Adrenal gland (tissue), 9 donors: ENCODE measurements at regions not wholly inside any gene's neighbourhood (a gene's known extent, or its start where the extent isn't known, plus 50 kb on each side); places are given as distances from the start of the nearest gene placed in this dataset.

Source experiments
- DNase-seq, 7 donors: peaks; one replicate each; pipeline ENCODE4 v3.0.0-alpha.2; 2019 to 2020
- H3K27ac ChIP-seq, 5 donors: fragments of 200-600 bp; sonication (generic) in 4 of 5; 1 replicate in 3 of 5; 2 replicates in 2 of 5; pipeline versions ENCODE4 v1.5.1 to v1.8.0; 2016 to 2020; ENCODE audit warnings: mild to moderate bottlenecking in 1 of 5
- H3K27me3 ChIP-seq: fragments of 200-600 bp; 2 replicates; pipeline ENCODE4 v1.8.0; 2021
- H3K36me3 ChIP-seq, 2 donors: fragments of 200-600 bp; replicated peaks in 1 of 2; 1 replicate in 1 of 2; 2 replicates in 1 of 2; pipeline versions ENCODE4 v1.5.1 to v1.8.0; 2018 to 2022
- H3K4me1 ChIP-seq, 2 donors: fragments of 200-600 bp; replicated peaks in 1 of 2; 1 replicate in 1 of 2; 2 replicates in 1 of 2; pipeline versions ENCODE4 v1.5.1 to v1.8.0; 2018 to 2021
- H3K4me3 ChIP-seq, 4 donors: fragments of 200-600 bp; sonication (generic) in 3 of 4; one replicate each; pipeline ENCODE4 v1.5.1; 2016 to 2018
- H3K9me3 ChIP-seq, 3 donors: fragments of 200-600 bp; sonication (generic) in 1 of 3; replicated peaks in 1 of 3; 1 replicate in 2 of 3; 2 replicates in 1 of 3; pipeline versions ENCODE4 v1.5.1 to v1.8.0; 2016 to 2021
- CTCF ChIP-seq, 6 experiments: fragments of 450-650 bp in 4 of 6; fragments of 200-600 bp in 2 of 6; sonication (generic) in 1 of 6; IDR thresholded peaks; 1 replicate in 5 of 6; 2 replicates in 1 of 6; pipeline versions ENCODE4 v1.5.1 to v1.8.0; 2016 to 2021; ENCODE audit warnings: antibody characterized with exemption in 6 of 6, mild to moderate bottlenecking in 2 of 6, moderate library complexity in 1 of 6
- POLR2A ChIP-seq, 2 donors: fragments of 450-650 bp; IDR thresholded peaks; one replicate each; pipeline ENCODE4 v1.6.1; 2017; ENCODE audit warnings: antibody characterized with exemption in 2 of 2, mild to moderate bottlenecking in 2 of 2, moderate library complexity in 1 of 2
- WGBS, 4 donors: extraction: QIAGEN DNeasy Blood & Tissue Kit in 2 of 4; methylation state at CpG; one replicate each; pipeline versions ENCODE4 v1.1.5 to v1.1.7; 2013 to 2017; 5-methylcytosine and 5-hydroxymethylcytosine counted together
- intact Hi-C, 2 donors: fragments of 100-400 bp; cut with DNase I; formaldehyde crosslinking; loops; one replicate each; pipeline versions ENCODE4 v1.14.1 to v1.15.0; 2022 to 2023
- donor health status: healthy with polysubstance abuse.
- donor health status: Bipolar disorder and iron deficiency.
- donor health status: DM: yes; HTN: yes; CAD: no.
- donor health status: DM: no; HTN: no; CAD: no.
- donor health status: DM: no; HTN: no; CAD: no.

GRCh38 chr1:97014426-97014825 lies 292.8 kb downstream of the PTBP2 start:
- DNase-seq, result no peak
- 46 to 87% (median 62%) methylated on average over 1 of the region's 1 CpG for WGBS, 4 donors
- no peak overlapping the region for H3K27ac ChIP-seq

GRCh38 chr1:97017895-97018294 lies 296.3 kb downstream of the PTBP2 start:
- Histone ChIP-seq H3K27ac (no peak overlapping the region), H3K4me1 (no peaks in the 10 kb centered on the region), H3K9me3 (no peaks in the 10 kb centered on the region), H3K36me3 (no peaks in the 10 kb centered on the region), H3K27me3 (no peaks in the 10 kb centered on the region), H3K4me3 (no peak overlapping the region)
- intact Hi-C loops, result no loop called here
- TF ChIP-seq POLR2A (IDR thresholded peaks at IDR 0.05) (no peak), CTCF (IDR thresholded peaks at IDR 0.05) (no peak)
- no peak for DNase-seq
- WGBS, 4 donors, result 42 to 72% (median 61%) methylated on average over 2 of the region's 2 CpGs

More at GRCh38 chr1:97014426-97014825, 292.8 kb downstream of the PTBP2 start:
- Histone ChIP-seq H3K9me3 (no peaks in the 10 kb centered on the region), H3K4me1 (no peaks in the 10 kb centered on the region), H3K4me3 (no peak overlapping the region), H3K27me3 (no peaks in the 10 kb centered on the region), H3K36me3 (no peaks in the 10 kb centered on the region)
- TF ChIP-seq CTCF (IDR thresholded peaks at IDR 0.05) (no peak), POLR2A (IDR thresholded peaks at IDR 0.05) (no peak)
- intact Hi-C loops, result no loop called here
